ENCODE measurements at regions not wholly inside any gene's neighbourhood (a gene's known extent, or its start where the extent isn't known, plus 50 kb on each side); places are given as distances from the start of the nearest gene placed in this dataset.

- no peak for DNase-seq
Observed at GRCh38 chr3:124282751-124283651, 291.1 kb upstream of the ROPN1 start.

- DNase-seq: no peak
Observed at GRCh38 chr3:124283652-124284023, 291.7 kb upstream of the ROPN1 start.

DNA sequence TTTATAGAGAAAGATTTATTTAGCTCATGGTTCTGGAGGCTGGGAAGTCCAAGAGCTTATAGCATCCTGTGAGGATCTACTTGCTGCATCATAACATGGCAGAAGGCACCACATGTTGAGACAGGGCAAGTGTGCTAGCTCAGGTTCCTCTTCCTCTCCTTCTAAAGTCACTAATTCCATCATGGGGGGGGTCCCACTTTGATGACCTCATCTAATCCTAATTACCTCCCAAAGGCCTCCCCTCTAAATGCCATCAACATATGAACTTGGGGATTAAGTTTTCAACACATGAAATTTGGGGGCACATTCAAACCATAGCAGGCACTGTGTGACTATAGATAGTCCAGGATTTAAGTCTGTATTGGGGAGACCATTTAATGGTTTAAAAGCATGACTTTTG lies 297.1 kb upstream of the ROPN1 start:
- DNase-seq: no peak

GRCh38 chr3:124291008-124291407 lies 299.1 kb upstream of the ROPN1 start:
- no peak for DNase-seq

- no peak for DNase-seq
Observed at GRCh38 chr3:124292329-124292728, 300.4 kb upstream of the ROPN1 start.

DNA sequence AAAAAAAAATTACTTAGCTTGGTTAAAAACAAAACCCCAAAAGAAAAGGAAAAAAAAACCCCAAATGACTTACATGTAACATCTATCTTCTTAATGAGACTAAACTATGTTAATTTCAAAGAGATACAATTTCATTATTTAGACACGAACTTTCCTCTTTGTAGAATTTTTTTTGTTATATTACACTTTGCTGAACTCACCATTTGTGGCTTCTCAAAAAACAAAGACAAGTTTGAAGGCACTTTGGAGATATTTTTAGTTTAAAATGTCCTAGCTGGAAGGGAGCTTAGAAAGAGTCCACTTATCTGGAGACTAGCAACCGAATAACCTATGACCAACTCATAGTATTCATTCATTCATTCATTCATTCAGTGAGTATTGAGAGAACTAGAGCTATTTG lies 301.7 kb upstream of the ROPN1 start:
- DNase-seq: no peak

GRCh38 chr3:124295362-124295761 lies 303.4 kb upstream of the ROPN1 start:
- DNase-seq: no peak

GRCh38 chr3:124296406-124296805 lies 304.5 kb upstream of the ROPN1 start:
- DNase-seq: no peak

- DNase-seq: no peak
Observed at GRCh38 chr3:124297062-124297980, 305.4 kb upstream of the ROPN1 start.

DNA sequence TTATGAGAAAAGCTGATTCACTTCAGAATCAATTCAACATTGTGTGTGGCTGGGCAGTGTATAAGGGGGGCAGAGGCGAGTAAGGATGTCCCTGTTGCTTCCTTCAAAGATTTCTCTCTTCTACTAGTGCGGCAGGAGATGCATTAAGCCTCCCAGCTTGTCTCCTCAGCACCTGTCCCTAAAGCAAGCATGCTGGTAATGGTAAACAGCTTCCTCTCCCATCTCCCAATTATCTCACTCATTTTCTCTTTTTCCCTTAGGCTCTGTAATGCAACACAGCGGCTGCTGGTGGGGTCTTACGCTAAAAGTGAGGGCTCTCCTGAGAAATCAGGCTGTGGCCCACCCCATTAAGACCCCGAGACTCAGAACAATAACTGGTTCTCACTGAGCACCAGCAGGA lies 306.4 kb upstream of the ROPN1 start:
- DNase-seq: no peak

GRCh38 chr3:124298951-124299350 lies 307.0 kb upstream of the ROPN1 start:
- DNase-seq: no peak

DNA sequence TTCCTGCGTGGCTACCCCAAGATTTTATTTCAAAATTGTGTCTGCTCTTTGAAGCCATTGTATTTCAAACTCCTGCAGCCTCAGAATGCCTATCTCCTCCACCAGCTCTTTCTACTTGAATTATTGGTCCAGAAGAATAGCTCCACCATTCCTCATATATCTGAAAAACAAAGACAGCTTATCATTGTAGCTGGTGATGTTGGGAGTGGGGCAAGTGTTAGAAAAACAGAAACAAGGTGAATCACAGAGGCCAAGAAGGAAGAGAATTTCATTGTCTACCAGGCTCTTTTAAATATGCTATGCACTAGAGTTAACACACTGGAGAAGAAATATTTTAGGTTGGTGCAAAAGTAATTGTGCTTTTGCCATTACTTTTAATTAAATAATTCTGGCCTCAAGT lies 307.9 kb upstream of the ROPN1 start:
- no peak for DNase-seq

DNA sequence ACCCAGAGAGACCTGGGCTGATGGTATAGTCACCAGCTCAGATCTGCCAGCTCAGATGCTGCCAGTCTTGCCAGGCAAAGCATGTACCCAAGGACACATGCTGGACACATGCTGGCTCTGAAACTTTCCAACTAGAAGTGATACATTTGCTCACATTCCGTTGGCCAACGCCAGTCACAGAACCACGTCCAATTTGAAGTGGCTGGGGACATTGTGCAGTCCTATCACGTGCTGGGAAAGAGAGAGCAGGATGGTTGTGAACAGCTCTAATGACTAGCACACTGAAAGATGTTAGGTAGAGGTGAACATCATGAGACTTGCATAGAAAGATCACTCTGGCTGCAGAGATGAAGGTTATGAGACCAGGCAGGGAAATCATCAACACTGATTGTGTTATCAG lies 308.5 kb upstream of the ROPN1 start:
- no peak for DNase-seq

- no peak for DNase-seq
Observed at GRCh38 chr3:124303305-124303910, 311.5 kb upstream of the ROPN1 start.

DNA sequence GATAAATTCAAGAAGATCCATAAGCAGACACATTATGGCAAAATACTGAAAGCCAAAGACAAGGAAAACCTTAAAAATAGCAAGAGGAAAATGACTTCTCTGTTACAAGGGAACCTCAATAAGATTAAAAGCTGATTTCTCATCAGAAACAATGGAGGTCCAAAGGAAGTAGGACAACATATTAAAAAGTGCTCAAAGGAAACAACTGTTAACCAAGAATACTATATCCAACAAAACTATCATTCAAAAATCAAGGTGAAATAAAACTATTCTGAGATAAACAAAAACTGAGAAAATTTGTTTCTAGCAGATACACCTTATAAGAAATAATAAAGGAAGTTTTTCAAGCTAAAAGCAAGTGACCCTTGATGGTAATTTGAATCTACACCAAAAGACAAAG lies 314.7 kb upstream of the ROPN1 start:
- DNase-seq: no peak

GRCh38 chr3:124313621-124314020 lies 321.7 kb upstream of the ROPN1 start:
- no peak for DNase-seq

DNA sequence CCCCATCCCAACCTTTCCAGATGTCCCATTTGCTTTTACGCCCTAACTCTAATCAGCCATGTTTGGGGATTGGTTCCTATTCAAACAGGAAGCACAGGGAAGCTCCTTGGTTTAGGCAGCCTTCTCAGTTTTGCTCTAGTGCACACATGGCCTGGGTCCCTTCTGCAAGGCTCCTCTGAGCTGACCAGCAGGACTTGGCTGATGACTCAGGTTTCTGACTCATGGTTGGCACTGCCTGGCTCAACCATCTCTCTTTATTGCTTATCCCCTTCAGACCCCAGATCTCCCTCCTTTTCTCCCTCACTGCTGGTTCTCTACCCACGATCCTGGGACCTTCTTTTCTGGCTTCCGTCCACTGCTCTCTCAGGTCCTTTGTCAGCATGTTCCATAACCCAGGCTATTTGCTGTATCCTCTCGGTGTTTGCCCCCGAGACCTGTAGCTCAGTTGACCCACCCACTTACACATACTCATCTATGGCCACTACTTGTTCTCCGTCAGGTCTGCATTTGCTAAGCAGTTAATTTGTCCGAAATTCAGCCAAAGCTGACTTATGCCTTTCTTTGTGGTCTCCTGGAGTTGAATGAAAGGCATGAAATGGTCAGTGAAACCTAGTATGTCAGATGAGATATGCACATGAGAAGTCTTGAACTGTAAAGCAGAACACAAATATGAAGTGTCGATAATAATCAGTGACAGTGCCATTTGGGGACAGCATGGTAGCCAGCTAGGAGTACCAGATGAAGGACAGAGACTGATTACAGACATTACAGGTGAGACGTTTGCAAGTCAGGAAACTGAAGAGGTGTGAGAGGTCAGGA lies 323.5 kb upstream of the ROPN1 start:
- DNase-seq: no peak

DNA sequence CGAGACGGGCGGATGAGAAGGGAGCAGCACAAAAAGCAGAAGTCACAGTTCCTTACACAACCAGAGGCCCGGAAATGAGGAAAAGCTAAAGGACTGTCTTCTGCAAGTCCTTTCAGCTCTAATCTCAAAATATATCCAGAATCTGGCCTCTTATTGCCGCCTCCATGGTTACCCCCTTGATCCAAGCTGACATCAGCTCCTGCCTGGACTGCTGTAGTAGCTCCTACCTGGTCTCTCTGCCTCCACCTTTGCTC lies 324.0 kb upstream of the ROPN1 start:
- no peak for DNase-seq

DNA sequence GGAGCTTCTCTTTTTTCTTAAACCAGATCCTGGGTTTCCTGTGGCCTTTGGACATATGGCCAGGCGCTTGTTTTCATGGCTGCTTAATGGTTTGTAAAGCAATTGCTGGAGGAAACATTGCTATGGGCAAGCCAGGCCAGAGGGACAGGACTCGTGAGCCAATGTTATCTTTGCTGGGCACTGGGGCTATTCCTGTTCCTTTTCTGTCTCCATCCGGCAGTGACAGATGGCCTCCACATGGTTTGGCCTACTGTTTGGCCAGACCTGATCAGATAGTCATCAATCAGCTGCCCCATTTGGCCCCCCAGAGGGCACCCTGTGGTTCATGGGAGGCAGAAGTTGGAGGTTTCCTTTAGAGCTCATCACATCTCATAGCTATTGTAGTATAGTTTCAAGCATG lies 326.1 kb upstream of the ROPN1 start:
- DNase-seq: no peak

GRCh38 chr3:124318656-124319055 lies 326.7 kb upstream of the ROPN1 start:
- no peak for DNase-seq

DNA sequence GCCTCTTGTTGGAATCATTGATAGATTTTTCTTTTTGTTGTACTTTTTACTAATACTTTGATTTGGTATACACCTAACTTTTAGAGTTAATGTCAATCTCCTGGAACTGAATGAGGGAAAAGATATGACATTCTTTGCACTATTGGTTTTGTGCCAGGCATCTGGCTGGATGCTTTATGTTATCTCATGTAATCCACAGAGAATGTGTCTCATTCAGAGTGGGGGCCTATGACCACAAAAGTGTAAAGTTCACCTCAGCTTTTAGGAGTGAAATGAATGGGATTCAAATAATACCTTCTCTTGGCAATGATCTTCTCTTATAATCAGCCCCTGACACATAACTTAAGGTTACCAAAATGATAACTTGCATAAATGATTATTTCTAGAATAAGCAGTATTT lies 329.1 kb upstream of the ROPN1 start:
- DNase-seq: no peak

- no peak for DNase-seq
Observed at GRCh38 chr3:124322309-124322880, 330.5 kb upstream of the ROPN1 start.

DNA sequence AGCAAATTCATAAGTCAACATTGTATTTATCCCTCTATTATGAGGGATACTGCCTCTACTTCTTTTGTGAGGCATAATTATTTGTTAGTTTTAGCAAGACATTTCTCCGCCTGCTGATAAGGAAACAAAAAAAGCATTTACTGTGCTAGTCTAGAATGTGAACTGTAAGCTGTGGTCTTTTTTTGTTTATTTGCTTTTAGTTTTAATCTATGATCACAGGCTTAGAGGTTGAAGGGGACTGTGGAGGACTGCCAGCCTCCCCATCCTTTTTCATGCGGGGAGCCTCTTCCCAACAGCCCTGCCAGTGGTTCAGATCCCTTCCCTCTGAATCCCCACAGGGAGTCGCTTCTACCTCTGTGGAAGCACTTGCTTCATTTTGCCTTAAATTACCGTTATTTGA lies 331.0 kb upstream of the ROPN1 start:
- no peak for DNase-seq
